VCaP (cell line): ENCODE measurements at regions not wholly inside any gene's neighbourhood (a gene's known extent, or its start where the extent isn't known, plus 50 kb on each side); places are given as distances from the start of the nearest gene placed in this dataset.

Experiments
- H3K27ac ChIP-seq: fragments of 450-650 bp; 2 replicates; pipeline ENCODE4 v1.5.1; 2017
- TF ChIP-seq, protein P1 (sequence below): fragments of 450-650 bp; conservative IDR thresholded peaks from 2 replicates; pipeline ENCODE4 v1.5.1; 2017; ENCODE audit warnings: mild to moderate bottlenecking, moderate library complexity

DNA sequence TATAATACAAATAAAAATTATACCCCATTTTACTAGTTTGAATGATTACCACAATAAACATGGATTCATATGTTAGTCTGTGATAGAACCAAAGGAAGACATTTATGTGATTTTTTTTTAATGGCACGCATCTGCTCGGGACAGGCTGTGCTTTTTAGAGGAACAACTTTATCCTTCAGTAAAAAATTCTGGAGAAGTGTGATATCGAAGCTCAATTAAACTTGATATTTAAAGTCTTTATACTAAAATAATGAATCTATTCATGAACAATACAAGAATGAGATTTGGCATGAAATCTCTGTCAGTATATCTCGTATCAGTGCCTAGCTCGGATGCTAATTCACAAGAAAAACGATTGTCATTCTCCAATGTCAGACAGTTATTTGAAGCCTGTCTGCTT, 230.8 kb upstream of the ZNF717 start:
- H3K27ac ChIP-seq: no peak overlapping the region
- TF ChIP-seq, protein P1, sequence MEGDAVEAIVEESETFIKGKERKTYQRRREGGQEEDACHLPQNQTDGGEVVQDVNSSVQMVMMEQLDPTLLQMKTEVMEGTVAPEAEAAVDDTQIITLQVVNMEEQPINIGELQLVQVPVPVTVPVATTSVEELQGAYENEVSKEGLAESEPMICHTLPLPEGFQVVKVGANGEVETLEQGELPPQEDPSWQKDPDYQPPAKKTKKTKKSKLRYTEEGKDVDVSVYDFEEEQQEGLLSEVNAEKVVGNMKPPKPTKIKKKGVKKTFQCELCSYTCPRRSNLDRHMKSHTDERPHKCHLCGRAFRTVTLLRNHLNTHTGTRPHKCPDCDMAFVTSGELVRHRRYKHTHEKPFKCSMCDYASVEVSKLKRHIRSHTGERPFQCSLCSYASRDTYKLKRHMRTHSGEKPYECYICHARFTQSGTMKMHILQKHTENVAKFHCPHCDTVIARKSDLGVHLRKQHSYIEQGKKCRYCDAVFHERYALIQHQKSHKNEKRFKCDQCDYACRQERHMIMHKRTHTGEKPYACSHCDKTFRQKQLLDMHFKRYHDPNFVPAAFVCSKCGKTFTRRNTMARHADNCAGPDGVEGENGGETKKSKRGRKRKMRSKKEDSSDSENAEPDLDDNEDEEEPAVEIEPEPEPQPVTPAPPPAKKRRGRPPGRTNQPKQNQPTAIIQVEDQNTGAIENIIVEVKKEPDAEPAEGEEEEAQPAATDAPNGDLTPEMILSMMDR: no peak

DNA sequence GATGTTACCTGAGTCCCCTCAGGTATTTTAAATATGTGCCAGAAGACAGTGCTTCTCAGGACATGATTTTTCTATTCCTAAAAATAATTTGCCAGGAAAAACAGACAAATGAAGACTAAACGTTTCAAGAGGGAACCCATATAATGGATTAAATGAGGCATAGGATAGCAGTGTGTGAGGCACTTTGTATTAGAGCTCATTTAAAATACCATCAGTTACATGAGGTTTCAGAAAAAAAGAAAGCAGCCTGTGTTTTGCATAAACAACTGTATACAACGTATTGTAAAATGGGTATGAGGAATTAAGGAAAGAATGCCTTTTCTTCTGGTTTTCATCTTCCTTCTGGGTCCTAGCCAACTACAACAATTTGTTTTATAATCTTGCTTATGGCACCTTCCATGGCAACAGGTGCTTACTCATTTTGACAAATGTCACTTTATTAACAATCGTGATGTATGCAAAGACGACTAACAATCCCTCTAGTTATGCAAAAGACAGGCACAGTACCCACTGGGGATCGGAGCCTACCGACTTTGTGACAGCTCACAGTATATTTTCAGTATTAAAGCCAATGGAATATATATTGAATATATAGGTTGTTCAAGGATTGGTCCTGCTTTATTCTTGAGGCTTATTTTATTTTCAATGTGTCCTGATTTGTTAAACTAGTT, 231.6 kb upstream of the ZNF717 start:
- TF ChIP-seq, protein P1: no peak
- H3K27ac ChIP-seq: no peak overlapping the region

DNA sequence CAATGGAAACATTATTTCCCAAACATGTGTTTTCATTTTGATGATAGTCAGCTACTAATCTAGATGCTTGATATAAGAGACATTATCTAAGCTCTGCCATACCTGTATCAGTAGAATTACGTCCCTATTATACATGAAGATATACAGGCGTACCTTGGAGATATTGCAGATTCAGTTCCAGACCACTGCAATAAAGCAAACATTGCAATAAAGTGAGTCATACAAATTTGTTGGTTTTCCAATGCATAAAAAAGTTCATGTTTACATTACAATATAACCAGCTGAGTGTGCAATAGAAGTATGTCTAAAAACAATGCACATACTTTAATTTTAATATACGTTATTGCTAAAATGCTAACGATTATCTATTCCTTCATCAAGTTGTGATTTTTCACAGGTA, 236.0 kb upstream of the ZNF717 start:
- no peak overlapping the region for H3K27ac ChIP-seq
- TF ChIP-seq, protein P1: no peak

DNA sequence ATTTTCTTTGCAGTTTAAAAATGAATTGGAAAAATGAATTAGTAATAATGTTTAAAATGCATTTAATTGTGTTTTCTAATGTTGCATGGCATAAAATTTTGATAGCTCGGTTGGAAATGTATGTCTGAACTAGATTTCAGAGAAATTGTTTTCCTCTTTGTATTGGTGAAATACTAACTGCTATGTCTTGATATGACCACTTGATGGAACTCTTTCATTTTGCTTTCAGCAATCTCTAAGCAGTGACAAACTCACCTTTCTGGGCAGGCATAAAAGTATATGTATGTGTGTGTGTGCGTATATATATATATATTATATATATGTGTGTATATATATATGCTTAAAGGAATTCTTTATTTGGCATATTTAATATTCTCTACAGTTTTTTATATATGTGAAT, 239.3 kb upstream of the ZNF717 start:
- no peak overlapping the region for H3K27ac ChIP-seq
- TF ChIP-seq, protein P1: peak; percentile 86

- H3K27ac ChIP-seq: no peak overlapping the region
- TF ChIP-seq, protein P1: no peak
These were observed 240.2 kb upstream of the ZNF717 start for GRCh38 chr3:76025561-76025960.

- no peak overlapping the region for H3K27ac ChIP-seq
- TF ChIP-seq, protein P1: no peak
These were observed 241.0 kb upstream of the ZNF717 start for GRCh38 chr3:76026379-76026778.

GRCh38 chr3:76028774-76029173, 243.4 kb upstream of the ZNF717 start:
- no peak overlapping the region for H3K27ac ChIP-seq
- TF ChIP-seq, protein P1: no peak
